CD4-positive, alpha-beta memory T cell (primary cell): ENCODE measurements at regions not wholly inside any gene's neighbourhood (a gene's known extent, or its start where the extent isn't known, plus 50 kb on each side); places are given as distances from the start of the nearest gene placed in this dataset.

ENCODE experiments used
- CTCF ChIA-PET: fragments of 350-600 bp; sonication (Branson Sonifier 250); formaldehyde crosslinking; loops from one replicate; lab custom pipeline; 2021; ENCODE audit warnings: inconsistent platforms; ENCODE audit not compliant: partially characterized antibody; lab: Charles Lee
- POLR2A ChIA-PET: fragments of 350-600 bp; sonication (Branson Sonifier 250); formaldehyde crosslinking; loops from one replicate; lab custom pipeline; 2021; ENCODE audit not compliant: partially characterized antibody; lab: Charles Lee
- DNase-seq, 5 donors: peaks; one replicate each; pipeline versions ENCODE4 v3.0.0 to v3.0.0-alpha.2; 2020 to 2022; ENCODE audit warnings: mixed read lengths in 1 of 5
- H3K27ac ChIP-seq: one replicate; pipeline ENCODE4 v1.7.0; 2013; ENCODE audit warnings: low read depth, low read length
- H3K27me3 ChIP-seq: 2 replicates; pipeline ENCODE4 v1.7.0; 2013; ENCODE audit warnings: mild to moderate bottlenecking, low read length, moderate library complexity; ENCODE audit not compliant: insufficient read depth
- H3K36me3 ChIP-seq: 2 replicates; pipeline ENCODE4 v1.7.0; 2013; ENCODE audit warnings: mild to moderate bottlenecking, low read length, moderate library complexity; ENCODE audit not compliant: insufficient read depth
- H3K4me1 ChIP-seq: 2 replicates; pipeline ENCODE4 v1.7.0; 2013; ENCODE audit warnings: mild to moderate bottlenecking, low read length, moderate library complexity; ENCODE audit not compliant: insufficient read depth
- H3K4me3 ChIP-seq, 2 donors: one replicate each; pipeline ENCODE4 v1.7.0; 2013; ENCODE audit warnings: low read length in 2 of 2, mild to moderate bottlenecking in 1 of 2
- H3K9me3 ChIP-seq, 2 donors: one replicate each; pipeline ENCODE4 v1.7.0; 2013; ENCODE audit warnings: low read length in 2 of 2, control low read depth in 1 of 2; ENCODE audit not compliant: control insufficient read depth in 1 of 2
- H3K27ac Mint-ChIP-seq, 7 donors: one replicate each; pipeline ENCODE4 v1.8.0; 2020 to 2021; ENCODE audit warnings: mixed read lengths in 7 of 7, mild to moderate bottlenecking in 6 of 7, inconsistent platforms in 3 of 7, moderate library complexity in 3 of 7
- H3K27me3 Mint-ChIP-seq, 2 donors: one replicate each; pipeline ENCODE4 v1.8.0; 2020 to 2021; ENCODE audit warnings: mixed read lengths in 2 of 2
- H3K36me3 Mint-ChIP-seq, 2 donors: one replicate each; pipeline ENCODE4 v1.8.0; 2020 to 2021; ENCODE audit warnings: mixed read lengths in 2 of 2, inconsistent platforms in 1 of 2, mild to moderate bottlenecking in 1 of 2
- H3K4me1 Mint-ChIP-seq, 4 donors: one replicate each; pipeline ENCODE4 v1.8.0; 2020 to 2021; ENCODE audit warnings: mixed read lengths in 4 of 4, mild to moderate bottlenecking in 1 of 4
- H3K4me3 Mint-ChIP-seq, 8 donors: one replicate each; pipeline ENCODE4 v1.8.0; 2020 to 2021; ENCODE audit warnings: mixed read lengths in 8 of 8, mild to moderate bottlenecking in 7 of 8, moderate library complexity in 6 of 8, inconsistent platforms in 3 of 8
- H3K9me3 Mint-ChIP-seq, 8 donors: one replicate each; pipeline ENCODE4 v1.8.0; 2020 to 2021; ENCODE audit warnings: mixed read lengths in 8 of 8, mild to moderate bottlenecking in 5 of 8, inconsistent platforms in 3 of 8, moderate library complexity in 1 of 8
- intact Hi-C: fragments of 100-400 bp; cut with micrococcal nuclease; formaldehyde crosslinking; loops from one replicate; pipeline ENCODE4 v1.15.1; 2023

DNA sequence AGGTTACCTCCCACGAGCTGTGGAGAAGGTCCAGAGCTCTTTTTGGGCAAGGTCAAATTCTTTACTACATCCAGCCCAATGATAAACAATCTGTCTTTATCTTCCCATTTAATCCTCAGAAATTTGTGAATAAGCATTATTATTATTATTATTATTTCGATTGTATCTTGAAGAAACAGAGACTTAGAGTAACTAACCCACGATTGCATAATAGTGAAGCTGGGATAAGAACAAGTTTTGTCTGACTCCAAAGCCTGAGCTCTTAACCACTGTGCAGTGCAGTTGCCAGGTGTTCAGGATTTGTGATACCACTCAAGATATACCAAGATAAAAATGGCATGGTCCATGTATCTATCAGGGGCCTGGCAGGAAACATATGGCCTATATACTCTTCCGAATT lies 166.5 kb upstream of the LDB2 start:
- Histone ChIP-seq H3K27me3 (no peaks in the 10 kb centered on the region), H3K36me3 (no peaks in the 10 kb centered on the region), H3K9me3 (no peaks in the 10 kb centered on the region), H3K27ac (no peak overlapping the region), H3K4me1 (no peaks in the 10 kb centered on the region), H3K4me3 (no peak overlapping the region)
- Mint-ChIP-seq H3K4me3 (no peak overlapping the region), H3K9me3 (no peaks in the 10 kb centered on the region), H3K27me3 (no peaks in the 10 kb centered on the region), H3K27ac (no peak overlapping the region), H3K4me1 (no peaks in the 10 kb centered on the region), H3K36me3 (no peaks in the 10 kb centered on the region)
- POLR2A ChIA-PET = no interaction called here
- DNase-seq = no peak
- CTCF ChIA-PET = no interaction called here
- intact Hi-C loops = no loop called here

- Mint-ChIP-seq H3K4me3 (no peak overlapping the region), H3K9me3 (no peaks in the 10 kb centered on the region), H3K27me3 (no peaks in the 10 kb centered on the region), H3K4me1 (no peaks in the 10 kb centered on the region), H3K27ac (no peak overlapping the region), H3K36me3 (no peaks in the 10 kb centered on the region)
- no peak for DNase-seq
- Histone ChIP-seq H3K36me3 (no peaks in the 10 kb centered on the region), H3K27ac (no peak overlapping the region), H3K4me1 (no peaks in the 10 kb centered on the region), H3K9me3 (no peaks in the 10 kb centered on the region), H3K27me3 (no peaks in the 10 kb centered on the region), H3K4me3 (no peak overlapping the region)
- intact Hi-C loops = no loop called here
- POLR2A ChIA-PET = no interaction called here
- CTCF ChIA-PET = no interaction called here
These were observed 165.4 kb upstream of the LDB2 start for GRCh38 chr4:17063888-17064287.

GRCh38 chr4:17060230-17060629 lies 161.8 kb upstream of the LDB2 start:
- no peak overlapping the region for H3K27ac Mint-ChIP-seq
- H3K4me1 ChIP-seq = no peaks in the 10 kb centered on the region
- H3K4me3 Mint-ChIP-seq = no peak overlapping the region
- H3K36me3 Mint-ChIP-seq = no peaks in the 10 kb centered on the region
- H3K4me3 ChIP-seq = no peak overlapping the region
- no peaks in the 10 kb centered on the region for H3K9me3 Mint-ChIP-seq
- no peaks in the 10 kb centered on the region for H3K9me3 ChIP-seq
- no peaks in the 10 kb centered on the region for H3K27me3 ChIP-seq
- CTCF ChIA-PET = no interaction called here
- intact Hi-C loops = no loop called here
- H3K27me3 Mint-ChIP-seq = no peaks in the 10 kb centered on the region
- no peak overlapping the region for H3K27ac ChIP-seq
- POLR2A ChIA-PET = no interaction called here
- H3K36me3 ChIP-seq = no peaks in the 10 kb centered on the region
- no peaks in the 10 kb centered on the region for H3K4me1 Mint-ChIP-seq
- DNase-seq = no peak

DNA sequence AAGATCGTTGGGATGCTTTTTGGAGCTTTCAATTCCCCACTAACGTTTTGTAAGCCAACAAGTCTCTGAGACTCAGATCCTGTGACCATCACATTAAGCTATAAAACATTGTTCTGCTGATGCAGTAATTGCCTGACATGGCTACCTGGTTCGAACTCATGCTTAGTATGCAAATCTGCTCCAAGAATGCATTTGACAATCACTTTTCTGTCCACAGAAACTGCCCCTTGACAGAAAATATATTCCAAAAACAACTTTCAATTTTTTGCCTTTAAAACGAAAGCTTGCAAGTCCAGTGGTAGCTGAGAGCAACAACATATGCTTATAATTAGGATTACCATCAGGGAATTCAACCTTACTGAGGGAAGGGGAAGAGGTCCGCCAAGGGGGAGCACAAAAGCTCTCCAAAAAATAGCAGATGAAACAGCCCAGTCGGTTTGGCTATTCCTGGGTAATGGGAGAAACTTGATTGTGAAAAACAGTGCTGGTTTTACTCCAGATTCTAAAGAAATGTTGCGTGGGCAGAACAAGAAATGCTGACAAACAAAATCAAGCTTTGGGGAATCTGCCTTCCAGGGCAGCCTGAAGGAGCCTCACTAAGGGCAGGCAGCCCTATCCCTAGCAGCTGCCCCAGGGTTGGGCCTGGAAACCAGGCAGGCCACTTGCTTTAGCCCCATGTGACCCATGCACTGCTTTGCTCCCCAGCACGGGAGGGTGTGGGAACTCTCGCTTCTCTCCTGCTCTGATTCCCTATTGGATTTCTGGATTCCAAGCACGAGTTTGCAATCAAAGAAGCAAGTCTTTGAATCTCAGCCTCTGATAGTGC lies 160.7 kb upstream of the LDB2 start:
- no peaks in the 10 kb centered on the region for H3K4me1 Mint-ChIP-seq
- H3K4me1 ChIP-seq = no peaks in the 10 kb centered on the region
- ChIA-PET CTCF (no interaction called here), POLR2A (no interaction called here)
- H3K4me3 ChIP-seq = no peak overlapping the region
- DNase-seq = no peak
- intact Hi-C loops = no loop called here
- no peak overlapping the region for H3K4me3 Mint-ChIP-seq
- H3K9me3 ChIP-seq = no peaks in the 10 kb centered on the region
- no peaks in the 10 kb centered on the region for H3K9me3 Mint-ChIP-seq
- no peak overlapping the region for H3K27ac Mint-ChIP-seq
- H3K27ac ChIP-seq = no peak overlapping the region
- no peaks in the 10 kb centered on the region for H3K36me3 ChIP-seq
- H3K27me3 ChIP-seq = no peaks in the 10 kb centered on the region
- no peaks in the 10 kb centered on the region for H3K36me3 Mint-ChIP-seq
- H3K27me3 Mint-ChIP-seq = no peaks in the 10 kb centered on the region

DNA sequence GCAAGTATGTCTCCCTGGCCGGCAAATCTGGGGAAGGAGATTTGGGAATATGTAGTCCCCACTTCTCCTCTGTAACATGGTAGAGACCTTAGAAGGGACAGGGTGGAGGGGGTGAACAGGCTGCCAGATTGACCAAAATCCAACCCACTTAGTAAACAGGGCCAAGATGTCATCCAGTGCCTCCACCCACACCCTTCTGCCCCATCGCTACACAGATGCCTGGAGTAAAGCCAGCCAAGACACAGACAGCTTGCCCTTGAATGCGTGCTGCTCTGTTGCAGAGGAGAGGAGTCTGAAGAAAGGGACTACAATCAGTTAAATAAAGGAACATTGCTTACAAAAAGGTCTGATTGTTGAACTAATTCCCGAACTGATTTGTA lies 160.1 kb upstream of the LDB2 start:
- Histone ChIP-seq H3K27ac (no peak overlapping the region), H3K27me3 (no peaks in the 10 kb centered on the region), H3K9me3 (no peaks in the 10 kb centered on the region), H3K4me3 (no peak overlapping the region), H3K4me1 (no peaks in the 10 kb centered on the region), H3K36me3 (no peaks in the 10 kb centered on the region)
- H3K27ac Mint-ChIP-seq = no peak overlapping the region
- ChIA-PET CTCF (no interaction called here), POLR2A (no interaction called here)
- no peaks in the 10 kb centered on the region for H3K9me3 Mint-ChIP-seq
- intact Hi-C loops = no loop called here
- H3K27me3 Mint-ChIP-seq = no peaks in the 10 kb centered on the region
- H3K4me3 Mint-ChIP-seq = no peak overlapping the region
- H3K36me3 Mint-ChIP-seq = no peaks in the 10 kb centered on the region
- H3K4me1 Mint-ChIP-seq = no peaks in the 10 kb centered on the region
- DNase-seq = no peak

- intact Hi-C loops = no loop called here
- Histone ChIP-seq H3K4me1 (no peaks in the 10 kb centered on the region), H3K4me3 (no peak overlapping the region), H3K9me3 (no peaks in the 10 kb centered on the region), H3K27me3 (no peaks in the 10 kb centered on the region), H3K27ac (no peak overlapping the region), H3K36me3 (no peaks in the 10 kb centered on the region)
- no peak for DNase-seq
- CTCF ChIA-PET = no interaction called here
- H3K9me3 Mint-ChIP-seq = peaks cover 0 to 5% (median 0%) of the 10 kb centered on the region in 8 donors
- H3K27me3 Mint-ChIP-seq = no peaks in the 10 kb centered on the region
- H3K27ac Mint-ChIP-seq = no peak overlapping the region
- H3K4me1 Mint-ChIP-seq = no peaks in the 10 kb centered on the region
- POLR2A ChIA-PET = no interaction called here
- H3K4me3 Mint-ChIP-seq = no peak overlapping the region
- no peaks in the 10 kb centered on the region for H3K36me3 Mint-ChIP-seq
These were observed 158.6 kb upstream of the LDB2 start for GRCh38 chr4:17057035-17057434.

DNA sequence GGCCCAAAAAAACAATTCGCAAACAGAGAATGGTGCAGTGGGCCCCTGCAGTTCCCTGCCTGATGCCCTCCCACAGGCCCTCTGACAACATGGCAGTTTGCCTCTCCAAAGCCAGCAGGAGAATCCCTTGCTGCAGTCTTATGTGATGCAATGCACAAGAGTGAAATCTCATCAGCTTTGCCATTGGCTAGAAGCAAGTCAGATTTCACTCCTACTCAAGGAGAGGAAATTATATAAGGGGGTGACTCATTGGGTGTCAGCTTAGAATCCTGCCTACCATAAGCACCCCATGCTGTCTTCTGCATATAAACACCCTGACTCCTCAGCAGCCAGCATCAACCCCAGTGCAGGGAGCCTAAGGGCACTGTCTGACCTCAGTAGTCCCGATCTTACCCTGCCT lies 157.3 kb upstream of the LDB2 start:
- no peak for DNase-seq
- H3K9me3 Mint-ChIP-seq = peaks cover 0 to 5% (median 0%) of the 10 kb centered on the region in 8 donors
- intact Hi-C loops = no loop called here
- H3K27ac Mint-ChIP-seq = no peak overlapping the region
- H3K36me3 ChIP-seq = no peaks in the 10 kb centered on the region
- H3K36me3 Mint-ChIP-seq = no peaks in the 10 kb centered on the region
- ChIA-PET POLR2A (no interaction called here), CTCF (no interaction called here)
- no peak overlapping the region for H3K27ac ChIP-seq
- no peaks in the 10 kb centered on the region for H3K4me1 ChIP-seq
- peaks cover 0 to 2% of the 10 kb centered on the region in 2 donors for H3K27me3 Mint-ChIP-seq
- H3K4me3 Mint-ChIP-seq = no peak overlapping the region
- H3K4me1 Mint-ChIP-seq = no peaks in the 10 kb centered on the region
- no peaks in the 10 kb centered on the region for H3K9me3 ChIP-seq
- H3K27me3 ChIP-seq = no peaks in the 10 kb centered on the region
- H3K4me3 ChIP-seq = no peak overlapping the region
